LNCAP (cell line): ENCODE measurements at regions not wholly inside any gene's neighbourhood (a gene's known extent, or its start where the extent isn't known, plus 50 kb on each side); places are given as distances from the start of the nearest gene placed in this dataset.

Experiments used
- CTCF ChIP-seq: fragments of 450-650 bp; IDR thresholded peaks from 2 replicates; pipeline ENCODE4 v1.5.1; 2017; ENCODE audit warnings: mild to moderate bottlenecking

- no peak for TF ChIP-seq CTCF
These were observed 394.5 kb upstream of the ZNF462 start for GRCh38 chr9:106468431-106468830.

GRCh38 chr9:106478312-106478711, 384.7 kb upstream of the ZNF462 start:
- no peak for TF ChIP-seq CTCF

GRCh38 chr9:106478727-106479126, 384.2 kb upstream of the ZNF462 start:
- TF ChIP-seq CTCF, result no peak

GRCh38 chr9:106479679-106480078, 383.3 kb upstream of the ZNF462 start:
- TF ChIP-seq CTCF, result no peak

- TF ChIP-seq CTCF, result no peak
These were observed 381.9 kb upstream of the ZNF462 start for GRCh38 chr9:106481013-106481609.

- no peak for TF ChIP-seq CTCF
These were observed 380.2 kb upstream of the ZNF462 start for GRCh38 chr9:106482733-106483132.

- no peak for TF ChIP-seq CTCF
These were observed 376.3 kb upstream of the ZNF462 start for GRCh38 chr9:106486685-106487084.

- TF ChIP-seq CTCF, result no peak
These were observed 375.7 kb upstream of the ZNF462 start for GRCh38 chr9:106487266-106487665.
